HG02981 (cell line): ENCODE measurements at regions not wholly inside any gene's neighbourhood (a gene's known extent, or its start where the extent isn't known, plus 50 kb on each side); places are given as distances from the start of the nearest gene placed in this dataset.

Source experiments
- ATAC-seq: cut with Tn5 transposase; IDR thresholded peaks from one replicate; pipeline ENCODE4 v1.9.1; 2021; ENCODE audit warnings: mild to moderate bottlenecking, moderate library complexity; ENCODE audit not compliant: unreplicated experiment

DNA sequence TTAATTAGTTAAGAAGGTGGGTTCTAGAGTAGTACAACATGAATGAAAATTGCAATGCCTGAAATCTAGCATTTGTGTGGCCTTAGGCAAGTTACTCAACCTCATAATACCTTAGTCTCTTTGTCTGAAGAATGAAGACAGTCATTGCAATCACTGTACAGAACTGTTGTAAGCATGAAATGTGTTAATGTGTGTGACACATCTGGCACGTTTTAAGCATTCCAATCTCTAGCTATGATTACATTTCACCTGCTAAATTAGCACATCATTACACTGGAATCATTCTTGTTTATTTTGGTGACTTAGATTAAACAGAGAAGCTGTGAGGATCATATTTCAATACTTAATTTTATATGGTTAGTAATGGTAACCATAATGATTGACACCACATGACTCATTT is 629.7 kb upstream of the KIF2B start:
- no peak for ATAC-seq

DNA sequence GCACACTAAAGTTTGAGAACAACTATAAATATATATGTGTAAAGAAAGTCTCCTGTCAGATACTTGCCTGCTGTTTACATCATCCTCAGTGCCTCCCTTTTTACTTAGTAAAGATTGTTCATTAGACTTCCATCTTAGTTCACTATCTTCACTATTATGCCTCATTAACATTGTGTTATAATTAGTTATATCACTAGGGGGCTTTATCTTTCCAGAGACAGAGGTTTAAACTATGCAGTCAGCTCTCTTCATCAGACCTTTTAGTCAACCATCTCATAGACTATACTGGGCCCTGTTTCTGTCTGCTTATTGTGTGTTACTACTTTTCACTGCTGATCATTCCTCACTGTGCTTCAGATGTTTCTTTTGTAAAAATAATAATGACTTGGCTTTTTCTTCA is 630.8 kb upstream of the KIF2B start:
- no peak for ATAC-seq

DNA sequence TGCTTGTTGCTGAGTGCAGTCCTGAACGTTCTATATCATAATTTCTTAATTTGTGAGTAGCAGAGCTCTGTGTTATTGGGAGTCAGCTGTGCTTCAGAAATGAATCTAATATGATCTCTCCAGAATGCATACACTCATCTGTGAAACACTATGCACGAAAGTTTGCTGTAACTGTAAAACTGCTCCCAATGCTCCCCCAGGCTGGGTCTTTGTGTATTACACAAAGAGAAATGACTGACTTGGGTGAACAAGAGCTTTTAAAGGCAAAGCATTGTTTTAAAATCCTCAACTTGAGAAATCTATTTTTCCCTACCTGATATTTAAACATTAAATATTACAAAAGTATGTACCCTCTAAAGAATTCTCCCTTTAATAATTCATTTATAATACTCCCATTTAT is 636.7 kb upstream of the KIF2B start:
- no peak for ATAC-seq

DNA sequence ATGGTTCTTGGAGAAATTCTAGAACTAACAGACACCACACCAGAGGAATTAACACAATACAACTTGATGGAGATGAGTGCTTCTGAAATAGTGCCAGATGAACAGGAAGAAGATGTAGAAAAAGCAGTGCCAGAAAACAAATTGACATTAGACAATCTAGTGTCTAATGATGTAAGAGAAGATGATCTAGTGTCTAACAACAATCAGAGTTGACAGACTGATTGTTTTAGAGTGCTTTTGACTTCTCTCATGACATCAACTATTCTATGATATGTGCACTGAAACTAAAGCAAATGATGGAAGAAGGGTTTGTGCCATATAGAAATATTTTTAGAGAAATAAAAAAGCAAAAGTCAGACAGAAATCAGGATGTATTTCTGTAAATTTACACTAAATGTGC is 646.1 kb upstream of the KIF2B start:
- ATAC-seq: no peak

DNA sequence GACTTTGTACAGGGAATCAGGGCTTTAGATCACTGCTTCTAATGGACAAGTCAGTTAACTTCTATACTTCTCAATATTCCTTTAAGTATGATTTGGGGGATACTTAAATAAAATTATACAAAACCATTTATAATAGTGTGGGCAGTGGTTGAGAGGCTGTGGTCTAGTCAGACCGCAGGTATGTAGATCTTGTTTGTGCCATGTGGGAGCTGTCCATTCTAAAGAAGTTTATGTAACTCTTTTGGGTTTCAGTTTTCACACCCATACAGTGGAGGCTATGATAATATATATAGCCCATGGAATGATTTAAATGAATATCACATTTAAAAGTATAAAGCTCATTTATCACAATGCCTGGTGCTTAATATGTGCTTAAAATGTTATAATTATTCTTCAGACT is 654.3 kb upstream of the KIF2B start:
- no peak for ATAC-seq

DNA sequence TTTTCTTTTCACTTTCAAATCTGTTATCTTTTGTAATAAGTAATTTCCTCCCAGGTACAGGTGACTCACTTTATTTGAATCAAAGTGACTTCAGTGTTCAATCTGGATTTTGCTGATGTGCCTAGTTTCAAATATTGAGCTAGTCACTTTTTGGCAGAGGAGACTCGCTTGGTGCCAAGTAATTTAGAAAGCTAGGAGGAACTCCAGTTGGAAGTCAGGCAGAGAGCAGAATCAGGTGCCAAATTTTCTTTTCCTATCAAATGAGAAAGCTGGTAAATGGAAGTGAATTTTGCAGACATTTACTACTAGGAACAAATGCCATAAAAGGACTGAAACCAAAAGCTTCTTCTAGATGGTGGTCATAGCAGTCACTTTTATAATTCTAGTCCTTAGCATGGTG is 656.0 kb upstream of the KIF2B start:
- no peak for ATAC-seq

DNA sequence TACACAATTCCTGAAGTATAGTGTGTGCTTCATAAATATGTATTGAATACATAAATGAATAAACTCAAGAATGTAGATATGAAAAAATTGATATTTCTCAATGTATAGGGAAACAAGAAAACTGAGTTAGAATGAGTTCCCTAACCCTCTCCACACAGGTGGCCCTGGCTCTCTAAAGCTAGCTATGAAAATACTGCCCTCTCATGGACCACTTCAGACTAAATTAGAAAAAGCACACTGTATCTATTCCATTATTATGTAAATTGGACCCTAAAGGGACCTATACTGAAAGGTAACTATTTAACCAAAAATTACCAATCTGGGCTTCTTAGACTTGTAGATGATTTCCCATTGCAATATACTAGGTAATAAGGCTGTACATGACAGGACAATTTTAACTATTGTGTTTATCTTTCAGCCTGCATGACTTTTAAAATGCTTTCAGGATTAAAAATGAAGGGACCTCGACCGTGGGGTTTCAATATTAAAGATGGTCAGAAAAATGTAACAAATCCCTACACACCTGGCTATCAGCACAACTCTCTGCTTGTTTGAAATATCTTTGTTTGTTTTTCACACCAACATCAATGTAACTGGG is 672.5 kb upstream of the KIF2B start:
- no peak for ATAC-seq

DNA sequence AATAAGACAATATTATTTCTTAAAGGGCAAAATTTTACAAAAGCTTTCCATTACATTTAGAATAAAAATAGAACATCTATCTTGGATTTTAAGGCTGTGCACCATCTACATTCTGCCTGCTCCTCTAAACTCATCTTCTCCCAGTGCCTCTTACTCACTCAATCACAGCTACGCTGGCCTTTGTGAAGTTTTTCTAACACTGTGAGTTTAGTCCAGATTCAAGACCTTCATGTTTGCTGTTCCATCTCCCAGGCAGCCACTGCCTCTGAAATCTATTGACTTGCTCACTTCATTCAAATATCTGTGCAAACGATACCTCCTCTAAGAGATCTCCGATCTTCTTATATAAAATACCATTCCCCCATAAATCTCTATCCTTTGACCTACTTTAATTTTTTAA is 673.4 kb upstream of the KIF2B start:
- no peak for ATAC-seq

DNA sequence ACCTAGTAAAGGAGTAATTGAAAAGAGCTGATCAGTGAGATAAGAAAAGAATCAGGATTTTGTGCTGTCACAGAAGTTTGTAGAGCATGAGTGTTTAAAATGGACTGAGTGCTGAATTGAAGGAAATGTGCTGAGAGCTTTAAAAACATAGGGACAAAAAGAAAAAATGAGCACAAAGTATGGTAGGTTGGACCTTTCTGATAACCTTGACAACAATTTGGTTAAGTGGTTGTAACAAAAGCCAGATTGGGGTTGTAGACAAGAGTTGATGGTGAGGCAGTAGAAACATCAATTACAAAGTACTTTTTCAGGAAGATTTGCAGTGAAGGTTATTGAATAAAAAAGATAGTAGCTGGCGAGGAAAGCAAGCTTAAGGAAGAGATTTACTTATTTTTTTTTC is 674.7 kb upstream of the KIF2B start:
- ATAC-seq: no peak

DNA sequence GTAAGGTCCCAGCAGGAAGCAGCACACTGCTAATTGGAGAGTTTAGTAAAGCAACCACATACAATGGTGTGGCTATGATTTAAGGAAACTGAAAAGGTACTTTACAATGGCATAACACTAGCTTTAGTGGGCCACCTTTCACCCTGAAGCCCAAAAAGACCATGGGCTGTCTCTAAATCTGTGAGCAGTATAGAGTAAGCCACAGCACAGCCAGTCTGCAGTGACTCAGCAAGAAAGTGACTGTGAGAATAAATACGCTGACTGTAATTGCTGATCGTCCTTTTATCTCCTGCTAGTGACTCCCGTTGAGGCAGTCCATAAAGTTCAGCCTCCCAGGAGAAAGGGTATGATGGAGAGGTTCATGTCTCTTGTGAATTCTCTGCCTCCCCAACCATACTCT is 679.8 kb upstream of the KIF2B start:
- no peak for ATAC-seq

DNA sequence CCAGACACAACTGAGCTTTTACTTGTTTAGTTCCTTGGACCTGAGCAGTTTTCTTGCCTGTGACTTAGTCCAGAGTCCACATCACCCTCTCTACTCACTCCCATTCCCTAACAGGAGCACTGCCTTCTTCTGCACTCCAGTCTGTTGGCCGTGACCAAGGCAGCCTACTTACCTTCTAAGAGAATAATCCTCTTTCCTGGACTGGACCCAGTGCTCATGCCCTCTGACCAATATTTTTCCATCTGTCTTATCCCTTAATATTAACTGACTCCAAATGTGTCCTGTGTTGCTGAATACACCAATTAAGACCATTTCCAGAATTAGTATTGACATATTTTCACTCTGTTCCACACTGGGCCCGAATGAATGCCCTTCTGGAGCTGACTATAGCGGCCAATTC is 681.0 kb upstream of the KIF2B start:
- no peak for ATAC-seq

DNA sequence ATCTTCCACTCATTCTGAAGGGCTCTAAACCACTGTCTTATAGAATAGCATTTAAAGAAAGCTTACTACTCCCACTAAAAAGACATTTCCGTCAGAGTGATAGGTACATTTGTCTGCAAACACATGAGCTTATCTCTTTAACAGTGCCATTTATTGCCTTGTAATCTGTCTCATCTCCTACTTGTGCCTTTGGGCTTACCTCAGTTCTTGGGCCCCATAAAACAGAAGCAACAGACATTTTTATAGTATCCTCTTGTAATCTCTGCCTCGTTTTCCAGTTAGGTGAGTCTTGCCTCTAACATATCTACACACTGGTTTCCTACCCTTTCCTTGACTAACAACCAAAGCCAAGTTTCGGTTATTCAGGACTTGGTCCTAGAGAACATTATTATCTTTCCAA is 681.4 kb upstream of the KIF2B start:
- no peak for ATAC-seq

DNA sequence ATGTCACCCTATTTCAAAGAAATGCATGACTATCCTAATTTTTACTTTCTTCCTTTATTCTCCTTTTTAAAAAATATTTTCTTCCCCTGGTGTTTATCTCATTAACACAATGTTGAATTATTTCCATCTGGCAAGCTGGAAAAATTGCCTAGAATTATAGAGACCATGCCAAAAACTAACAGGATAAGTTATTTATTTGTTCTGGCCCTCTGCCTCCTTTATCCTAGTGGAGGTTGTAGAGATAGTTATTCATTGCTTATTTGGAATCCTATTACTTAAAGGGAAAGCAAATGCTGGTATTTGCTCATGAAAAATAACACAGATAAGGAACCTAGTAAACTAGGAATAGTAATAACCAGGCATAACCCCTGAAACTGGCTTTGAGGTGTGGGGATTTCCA is 684.9 kb upstream of the KIF2B start:
- no peak for ATAC-seq

DNA sequence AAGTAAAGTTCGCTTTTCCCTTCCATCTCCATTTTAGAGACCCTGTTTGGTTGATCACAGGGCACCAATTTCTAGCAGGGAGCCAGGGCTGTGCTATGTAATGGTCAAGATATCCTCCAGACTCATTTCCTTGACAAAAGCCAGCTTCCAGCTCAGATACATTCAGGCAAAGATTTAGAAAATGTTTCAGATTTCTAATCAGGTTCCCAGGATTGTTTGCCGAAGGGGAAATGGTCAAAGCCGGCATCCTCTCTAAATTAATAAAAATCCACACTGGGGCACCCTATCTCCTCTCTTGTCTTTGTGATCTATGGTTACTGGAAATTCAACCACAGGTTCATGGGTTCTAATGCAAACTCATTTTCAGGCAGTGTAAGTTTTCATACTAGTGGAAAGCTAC is 686.8 kb upstream of the KIF2B start:
- no peak for ATAC-seq

DNA sequence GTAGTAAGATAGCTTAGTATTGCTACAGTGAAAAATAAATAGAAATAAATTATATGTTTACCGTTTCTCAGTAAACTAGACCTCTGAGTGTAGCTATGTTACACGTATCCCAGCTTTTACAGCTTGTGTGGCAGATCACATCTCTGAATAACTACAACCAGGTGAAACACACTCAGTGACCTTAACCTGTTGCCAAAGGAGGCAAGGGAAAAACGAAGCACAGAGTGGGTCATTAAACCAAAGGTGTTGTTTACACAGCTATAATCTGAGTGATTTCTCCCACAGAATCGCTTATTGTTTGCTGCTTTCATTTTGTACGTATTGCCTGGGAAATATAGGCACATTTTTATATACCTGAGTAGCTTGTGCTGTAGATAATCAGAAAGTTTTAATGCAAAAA is 688.2 kb upstream of the KIF2B start:
- ATAC-seq: no peak

DNA sequence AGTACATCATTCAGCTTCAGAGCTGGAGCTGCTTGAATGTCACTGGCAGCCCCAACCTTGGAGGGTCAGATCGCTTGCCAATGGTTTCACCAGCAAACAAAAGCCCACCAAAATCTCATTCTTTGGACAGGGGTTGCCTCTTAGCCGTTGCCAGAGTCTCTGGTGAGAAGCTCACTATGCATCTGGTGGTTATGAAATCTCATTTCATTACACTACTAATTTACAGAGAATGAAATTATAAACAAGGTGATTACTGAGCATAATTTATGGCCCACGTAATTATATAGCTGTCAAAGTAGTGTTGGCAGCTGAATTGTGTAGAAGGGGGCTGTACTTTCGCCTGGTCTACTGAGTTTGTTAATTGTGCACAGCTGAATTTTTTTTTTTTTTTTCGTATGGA is 688.9 kb upstream of the KIF2B start:
- no peak for ATAC-seq

DNA sequence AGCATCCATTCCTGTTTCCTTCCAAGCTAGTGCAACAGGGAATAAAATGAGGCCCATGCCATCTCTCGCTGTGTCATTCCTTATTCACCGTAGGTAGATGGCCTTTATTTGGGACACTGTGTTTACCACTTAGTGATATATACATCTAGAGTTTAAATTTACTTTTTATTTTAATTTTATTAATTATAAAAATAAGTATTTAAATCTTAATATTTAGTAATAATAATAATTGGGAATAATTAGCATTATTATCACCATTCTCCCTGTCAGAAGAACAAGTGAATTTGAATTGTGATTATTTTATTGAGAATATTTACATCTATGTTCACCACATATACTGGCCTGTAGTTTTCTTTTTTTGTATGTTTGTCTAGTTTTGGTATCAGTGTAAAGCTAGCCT is 692.9 kb upstream of the KIF2B start:
- ATAC-seq: no peak

DNA sequence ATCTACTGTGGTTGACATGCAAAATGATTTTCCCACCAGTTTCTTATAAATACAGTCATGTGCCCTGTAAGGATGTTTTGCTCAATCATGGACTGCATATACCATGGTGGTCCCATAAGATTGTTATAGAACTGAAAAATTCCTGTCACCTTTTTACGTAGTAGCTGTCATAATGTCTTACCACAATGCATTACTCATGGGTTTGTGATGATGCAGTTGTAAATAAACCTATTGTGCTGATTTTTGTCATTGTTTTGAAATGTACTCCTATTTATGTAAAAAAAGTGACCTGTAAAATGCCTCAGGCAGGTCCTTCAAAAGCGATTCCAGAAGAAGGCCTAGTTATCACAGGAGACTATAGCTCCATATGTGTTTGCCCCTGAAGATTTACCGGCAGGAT is 695.4 kb upstream of the KIF2B start:
- no peak for ATAC-seq

DNA sequence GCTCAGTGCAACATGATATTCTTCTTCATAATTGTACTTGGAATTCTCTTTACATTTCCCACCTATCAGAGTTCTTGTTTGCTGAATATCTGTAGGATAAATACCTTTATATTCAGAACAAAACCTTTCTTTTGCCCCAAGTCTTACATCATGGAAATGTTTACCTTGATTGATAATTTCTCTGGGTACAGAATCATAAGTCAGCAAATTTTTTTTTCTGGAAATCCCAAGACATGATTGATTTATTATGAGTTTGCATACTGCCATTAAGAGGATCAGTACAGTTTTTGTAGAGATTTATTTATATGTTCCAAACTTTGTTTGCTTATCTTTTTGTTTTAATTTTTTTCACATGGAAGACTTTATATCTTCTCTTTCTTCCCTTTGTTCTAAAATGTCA is 699.8 kb upstream of the KIF2B start:
- no peak for ATAC-seq

DNA sequence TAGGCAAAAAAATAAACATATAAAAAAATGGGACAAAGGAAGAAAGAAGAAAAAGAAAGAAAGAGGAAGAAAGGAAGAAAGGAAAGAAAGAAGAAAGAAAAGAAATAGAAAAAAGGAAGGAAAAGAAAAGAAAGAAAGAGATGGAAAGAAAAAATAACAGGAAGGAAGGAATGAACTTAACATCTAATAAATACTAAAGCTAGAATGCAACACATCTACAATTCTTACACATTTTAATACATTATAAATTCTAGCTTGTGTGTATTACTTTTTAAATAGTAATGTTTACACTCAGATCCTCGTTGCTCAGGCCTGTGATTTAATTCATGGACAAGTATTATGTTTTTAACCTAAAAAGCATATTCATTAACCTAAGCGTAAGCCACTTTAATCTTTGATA is 703.0 kb upstream of the KIF2B start:
- no peak for ATAC-seq

DNA sequence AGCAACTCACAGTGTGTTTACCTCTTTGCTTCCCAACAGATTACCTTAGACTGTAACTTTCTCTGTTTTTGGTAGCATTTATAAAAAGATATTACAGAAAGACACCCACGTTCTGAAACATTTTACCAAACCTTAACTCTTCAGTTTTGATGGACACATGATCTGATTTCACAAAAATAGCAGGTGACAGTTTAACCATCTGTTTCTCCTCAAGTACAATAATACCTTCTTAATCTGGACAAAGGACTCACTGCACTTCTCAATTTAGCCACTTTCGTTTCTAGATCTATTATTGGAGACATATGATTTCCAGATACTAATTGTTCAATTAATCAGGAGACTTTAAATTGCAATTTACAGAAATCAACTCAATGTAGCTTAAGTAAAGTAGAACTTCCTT is 703.8 kb upstream of the KIF2B start:
- ATAC-seq: no peak

DNA sequence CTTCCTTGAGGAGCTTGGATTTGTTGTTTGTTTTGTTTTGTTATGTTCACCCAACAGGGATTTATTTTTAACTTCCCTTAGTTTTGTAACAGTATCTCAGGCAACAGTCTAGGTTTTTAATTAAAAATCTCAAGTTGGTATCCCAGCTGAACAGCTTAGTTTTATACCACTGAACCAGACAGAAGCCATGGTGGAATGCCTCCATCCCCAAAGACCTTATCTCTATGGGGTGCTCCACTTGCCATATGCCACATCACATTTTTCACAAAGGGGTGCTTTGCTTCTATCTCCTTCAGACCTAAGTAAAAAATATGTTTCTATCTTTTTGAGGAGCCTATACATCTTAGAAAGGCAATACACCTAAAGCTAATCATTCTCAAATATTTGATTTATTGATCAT is 715.8 kb upstream of the KIF2B start:
- no peak for ATAC-seq

DNA sequence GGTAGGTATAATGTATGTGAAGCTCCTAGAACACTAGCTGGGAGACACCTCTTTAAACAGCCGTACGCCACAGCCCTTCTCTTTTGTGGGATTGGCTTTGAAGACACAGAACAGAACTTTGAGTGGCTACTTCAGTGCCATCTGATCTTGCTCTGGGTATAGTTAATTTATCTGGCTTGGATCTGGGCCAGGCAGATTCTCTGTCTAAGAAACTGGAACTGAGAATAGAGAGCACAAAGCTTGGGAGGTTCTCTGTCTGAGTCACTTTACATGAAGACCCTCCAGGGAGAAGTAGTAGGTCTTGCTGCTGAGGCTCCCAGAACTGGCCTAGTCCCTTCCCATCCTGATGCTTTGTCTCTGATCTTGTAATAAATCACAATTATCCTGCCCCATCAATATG is 721.0 kb upstream of the KIF2B start:
- no peak for ATAC-seq

DNA sequence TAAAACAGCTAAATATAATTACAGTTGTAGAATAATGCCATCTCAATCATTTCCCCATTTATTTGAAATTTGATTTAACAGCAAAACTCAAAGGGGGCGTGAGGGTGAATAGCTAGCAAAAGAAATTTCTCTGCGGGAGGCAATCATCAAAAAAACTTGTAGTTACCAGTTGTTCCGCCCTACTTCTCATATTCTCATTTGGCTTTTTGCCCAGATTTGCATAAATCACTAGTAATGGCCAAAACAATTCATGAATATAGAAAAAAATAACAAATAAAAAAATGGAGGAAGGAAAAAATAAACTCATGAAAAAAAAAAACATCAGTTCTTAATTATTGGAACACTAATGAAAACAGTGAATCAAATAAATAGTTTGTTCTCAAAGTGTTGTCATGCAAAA is 722.6 kb upstream of the KIF2B start:
- ATAC-seq: no peak
